Skeletal muscle tissue (tissue), 3 donors: ENCODE measurements at regions not wholly inside any gene's neighbourhood (a gene's known extent, or its start where the extent isn't known, plus 50 kb on each side); places are given as distances from the start of the nearest gene placed in this dataset.

Source experiments
- H3K27ac ChIP-seq: one replicate; pipeline ENCODE4 v1.7.0; 2013; ENCODE audit warnings: mild to moderate bottlenecking, low read depth, low read length, inconsistent platforms
- H3K27me3 ChIP-seq, 3 donors: one replicate each; pipeline ENCODE4 v1.7.0; 2013; ENCODE audit warnings: low read length in 3 of 3; ENCODE audit not compliant: control insufficient read depth in 3 of 3, insufficient read depth in 3 of 3
- H3K36me3 ChIP-seq, 3 donors: one replicate each; pipeline ENCODE4 v1.7.0; 2013; ENCODE audit warnings: low read length in 3 of 3; ENCODE audit not compliant: control insufficient read depth in 3 of 3, insufficient read depth in 3 of 3
- H3K4me1 ChIP-seq, 3 donors: one replicate each; pipeline ENCODE4 v1.7.0; 2013; ENCODE audit warnings: low read length in 3 of 3, mild to moderate bottlenecking in 3 of 3; ENCODE audit not compliant: control insufficient read depth in 3 of 3, insufficient read depth in 3 of 3
- H3K4me3 ChIP-seq, 3 donors: one replicate each; pipeline ENCODE4 v1.7.0; 2013; ENCODE audit warnings: low read length in 3 of 3
- H3K9ac ChIP-seq, 3 donors: one replicate each; pipeline ENCODE4 v1.7.0; 2013; ENCODE audit warnings: low read length in 3 of 3, mild to moderate bottlenecking in 3 of 3, moderate library complexity in 2 of 3, low read depth in 1 of 3
- H3K9me3 ChIP-seq, 3 donors: one replicate each; pipeline ENCODE4 v1.7.0; 2013; ENCODE audit warnings: low read length in 3 of 3; ENCODE audit not compliant: control insufficient read depth in 3 of 3
- donor health status: Osteomylitis.

- no peak overlapping the region for H3K4me3 ChIP-seq
- H3K27ac ChIP-seq: no peak overlapping the region
- H3K27me3 ChIP-seq: peaks cover 0 to 9% (median 0%) of the 10 kb centered on the region in 3 donors
- no peaks in the 10 kb centered on the region for H3K4me1 ChIP-seq
- H3K36me3 ChIP-seq: no peaks in the 10 kb centered on the region
- no peak overlapping the region for H3K9ac ChIP-seq
- peaks cover 0 to 2% (median 0%) of the 10 kb centered on the region in 3 donors for H3K9me3 ChIP-seq
Measured at GRCh38 chr7:155999631-156000489, 187.6 kb upstream of the SHH start.

- no peaks in the 10 kb centered on the region for H3K36me3 ChIP-seq
- H3K27ac ChIP-seq: no peak overlapping the region
- H3K9me3 ChIP-seq: peaks cover 0 to 2% (median 0%) of the 10 kb centered on the region in 3 donors
- H3K27me3 ChIP-seq: peaks cover 0 to 9% (median 0%) of the 10 kb centered on the region in 3 donors
- no peak overlapping the region for H3K9ac ChIP-seq
- no peak overlapping the region for H3K4me3 ChIP-seq
- no peaks in the 10 kb centered on the region for H3K4me1 ChIP-seq
Measured at GRCh38 chr7:155998766-155999630, 186.7 kb upstream of the SHH start.

GRCh38 chr7:155998328-155998691 is 186.0 kb upstream of the SHH start:
- no peaks in the 10 kb centered on the region for H3K4me1 ChIP-seq
- no peaks in the 10 kb centered on the region for H3K36me3 ChIP-seq
- H3K9me3 ChIP-seq: peaks cover 0 to 2% (median 0%) of the 10 kb centered on the region in 3 donors
- no peak overlapping the region for H3K9ac ChIP-seq
- no peak overlapping the region for H3K27ac ChIP-seq
- H3K4me3 ChIP-seq: no peak overlapping the region
- peaks cover 0 to 9% (median 0%) of the 10 kb centered on the region in 3 donors for H3K27me3 ChIP-seq

- H3K4me1 ChIP-seq: no peaks in the 10 kb centered on the region
- no peak overlapping the region for H3K27ac ChIP-seq
- H3K4me3 ChIP-seq: no peak overlapping the region
- no peak overlapping the region for H3K9ac ChIP-seq
- H3K36me3 ChIP-seq: no peaks in the 10 kb centered on the region
- H3K9me3 ChIP-seq: no peaks in the 10 kb centered on the region
- peaks cover 0 to 5% (median 0%) of the 10 kb centered on the region in 3 donors for H3K27me3 ChIP-seq
Measured at GRCh38 chr7:155997431-155998327, 185.4 kb upstream of the SHH start.

- H3K9ac ChIP-seq: no peak overlapping the region
- no peak overlapping the region for H3K27ac ChIP-seq
- no peaks in the 10 kb centered on the region for H3K4me1 ChIP-seq
- no peak overlapping the region for H3K4me3 ChIP-seq
- H3K27me3 ChIP-seq: peaks cover 0 to 5% (median 0%) of the 10 kb centered on the region in 3 donors
- no peaks in the 10 kb centered on the region for H3K36me3 ChIP-seq
- no peaks in the 10 kb centered on the region for H3K9me3 ChIP-seq
Measured at GRCh38 chr7:155996718-155997280, 184.5 kb upstream of the SHH start.

- no peaks in the 10 kb centered on the region for H3K4me1 ChIP-seq
- H3K9me3 ChIP-seq: no peaks in the 10 kb centered on the region
- H3K4me3 ChIP-seq: no peak overlapping the region
- peaks cover 0 to 5% (median 0%) of the 10 kb centered on the region in 3 donors for H3K27me3 ChIP-seq
- no peak overlapping the region for H3K9ac ChIP-seq
- H3K36me3 ChIP-seq: no peaks in the 10 kb centered on the region
- no peak overlapping the region for H3K27ac ChIP-seq
Measured at GRCh38 chr7:155995183-155995612, 182.9 kb upstream of the SHH start.

- H3K9ac ChIP-seq: no peak overlapping the region
Measured at GRCh38 chr7:155994279-155994811, 182.1 kb upstream of the SHH start.

GRCh38 chr7:155993420-155994278 is 181.4 kb upstream of the SHH start:
- Histone ChIP-seq H3K27ac (no peak overlapping the region), H3K9me3 (peaks cover 0 to 5% (median 0%) of the 10 kb centered on the region in 3 donors), H3K36me3 (no peaks in the 10 kb centered on the region), H3K4me3 (no peak overlapping the region), H3K4me1 (no peaks in the 10 kb centered on the region), H3K27me3 (peaks cover 0 to 5% (median 0%) of the 10 kb centered on the region in 3 donors), H3K9ac (no peak overlapping the region)

More at GRCh38 chr7:155994279-155994811, 182.1 kb upstream of the SHH start:
- H3K4me1 ChIP-seq: no peaks in the 10 kb centered on the region
- H3K9me3 ChIP-seq: peaks cover 0 to 3% (median 0%) of the 10 kb centered on the region in 3 donors
- no peak overlapping the region for H3K4me3 ChIP-seq
- peaks cover 0 to 5% (median 0%) of the 10 kb centered on the region in 3 donors for H3K27me3 ChIP-seq
- H3K36me3 ChIP-seq: no peaks in the 10 kb centered on the region
- H3K27ac ChIP-seq: no peak overlapping the region
